ENCODE measurements at regions not wholly inside any gene's neighbourhood (a gene's known extent, or its start where the extent isn't known, plus 50 kb on each side); places are given as distances from the start of the nearest gene placed in this dataset.

GRCh38 chr12:111063295-111064026 lies 143.1 kb upstream of the MYL2 start:
- no peak overlapping the region for H3K4me2 ChIP-seq

GRCh38 chr12:111057701-111058425 lies 137.5 kb upstream of the MYL2 start:
- H3K27me3 ChIP-seq, result no peaks in the 10 kb centered on the region
- H3K36me3 ChIP-seq (replicated peaks; ENCODE audit: insufficient read depth, low read depth), result no peaks in the 10 kb centered on the region

More at GRCh38 chr12:111063295-111064026, 143.1 kb upstream of the MYL2 start:
- Histone ChIP-seq H3K79me2 (no peaks in the 10 kb centered on the region), H3K9me3 (ENCODE audit: low read depth) (no peaks in the 10 kb centered on the region), H3K36me3 (replicated peaks; ENCODE audit: insufficient read depth, low read depth) (no peaks in the 10 kb centered on the region), H3K27me3 (no peaks in the 10 kb centered on the region), H4K20me1 (ENCODE audit: insufficient read depth, poor library complexity, severe bottlenecking) (no peaks in the 10 kb centered on the region), H2AFZ (no peak overlapping the region), H3K27ac (no peak overlapping the region), H3K4me3 (no peak overlapping the region), H3K4me1 (ENCODE audit: insufficient read depth) (no peaks in the 10 kb centered on the region), H3K9me2 (replicated peaks; ENCODE audit: insufficient read depth) (no peaks in the 10 kb centered on the region)
- 83% methylated on average over 22 of the region's 22 CpGs for WGBS (ENCODE audit: low lambda C conversion rate, missing lambda C conversion rate)
- TF ChIP-seq EZH2phosphoT487 (IDR thresholded peaks at IDR 0.05; ENCODE audit: low read depth, severe bottlenecking, unreplicated experiment) (no peak), CTCF (IDR thresholded peaks at IDR 0.05; ENCODE audit: poor library complexity) (no peak), EZH2 (IDR thresholded peaks at IDR 0.05; ENCODE audit: borderline replicate concordance) (no peak)
- no peak for DNase-seq (ENCODE audit: low spot score)

GRCh38 chr12:111056618-111057521 lies 136.5 kb upstream of the MYL2 start:
- no peak overlapping the region for H3K4me2 ChIP-seq
- H2AFZ ChIP-seq, result no peak overlapping the region
- no peaks in the 10 kb centered on the region for H3K4me1 ChIP-seq (ENCODE audit: insufficient read depth)
- no peaks in the 10 kb centered on the region for H4K20me1 ChIP-seq (ENCODE audit: insufficient read depth, poor library complexity, severe bottlenecking)
- H3K27ac ChIP-seq, result no peak overlapping the region
- H3K36me3 ChIP-seq (replicated peaks; ENCODE audit: insufficient read depth, low read depth), result no peaks in the 10 kb centered on the region
- H3K4me3 ChIP-seq, result no peak overlapping the region
- no peak for TF ChIP-seq EZH2phosphoT487 (IDR thresholded peaks at IDR 0.05; ENCODE audit: low read depth, severe bottlenecking, unreplicated experiment)
- no peaks in the 10 kb centered on the region for H3K9me3 ChIP-seq (ENCODE audit: low read depth)
- no peak for DNase-seq (ENCODE audit: low spot score)
- WGBS (ENCODE audit: low lambda C conversion rate, missing lambda C conversion rate), result 90% methylated on average over 8 of the region's 8 CpGs
- no peaks in the 10 kb centered on the region for H3K79me2 ChIP-seq
- no peaks in the 10 kb centered on the region for H3K27me3 ChIP-seq
- no peaks in the 10 kb centered on the region for H3K9me2 ChIP-seq (replicated peaks; ENCODE audit: insufficient read depth)

More at GRCh38 chr12:111057701-111058425, 137.5 kb upstream of the MYL2 start:
- no peaks in the 10 kb centered on the region for H3K4me1 ChIP-seq (ENCODE audit: insufficient read depth)
- H3K27ac ChIP-seq, result no peak overlapping the region
- H3K4me3 ChIP-seq, result no peak overlapping the region
- no peaks in the 10 kb centered on the region for H4K20me1 ChIP-seq (ENCODE audit: insufficient read depth, poor library complexity, severe bottlenecking)
- no peak for TF ChIP-seq EZH2phosphoT487 (IDR thresholded peaks at IDR 0.05; ENCODE audit: low read depth, severe bottlenecking, unreplicated experiment)
- TF ChIP-seq CTCF (IDR thresholded peaks at IDR 0.05; ENCODE audit: poor library complexity), result no peak
- TF ChIP-seq EZH2 (IDR thresholded peaks at IDR 0.05; ENCODE audit: borderline replicate concordance), result no peak
- H3K79me2 ChIP-seq, result no peaks in the 10 kb centered on the region
- H3K9me2 ChIP-seq (replicated peaks; ENCODE audit: insufficient read depth), result no peaks in the 10 kb centered on the region
- H3K9me3 ChIP-seq (ENCODE audit: low read depth), result no peaks in the 10 kb centered on the region
- DNase-seq (ENCODE audit: low spot score), result no peak
- H2AFZ ChIP-seq, result no peak overlapping the region
- H3K4me2 ChIP-seq, result no peak overlapping the region
- WGBS (ENCODE audit: low lambda C conversion rate, missing lambda C conversion rate), result 72% methylated on average over 7 of the region's 7 CpGs

Measured in hepatocyte (in vitro differentiated cells).